Heart left ventricle (tissue), 13 donors: ENCODE measurements at regions not wholly inside any gene's neighbourhood (a gene's known extent, or its start where the extent isn't known, plus 50 kb on each side); places are given as distances from the start of the nearest gene placed in this dataset.

Experiments used
- CTCF ChIP-seq, 12 donors: fragments of 200-600 bp; sonication (generic) in 4 of 12; IDR thresholded peaks; one replicate each; pipeline versions ENCODE4 v1.5.0 to v1.8.0; 2018 to 2022; ENCODE audit warnings: antibody characterized with exemption in 12 of 12, mild to moderate bottlenecking in 5 of 12
- POLR2A ChIP-seq, 2 donors: fragments of 450-650 bp; IDR thresholded peaks; one replicate each; pipeline ENCODE4 v1.6.1; 2017; ENCODE audit warnings: antibody characterized with exemption in 2 of 2, mild to moderate bottlenecking in 2 of 2, moderate library complexity in 2 of 2
- donor health status: ischemic (EF 13 %, LVEDD 7.1; RV severe dilation, severe dysfunction).
- donor health status: DM: no; HTN: yes; CAD: no.
- donor health status: DM: no; HTN: no; CAD: no.
- donor health status: ischemic (EF 25% LVEDD 6.9; RV normal size, moderate dysfunction).
- donor health status: ischemic (EF 25% LVEDD 5.7; RV mildly dilated, moderate dysfunction).
- donor health status: ischemic (EF 35%, LVEDD 5.7; RV mildly dilated, moderate dysfunction).
- donor health status: nonischemic (EF 11% LVEDD 7.7; RV severe dilation, severe dysfunction).
- donor health status: DM: yes; HTN: yes; CAD: no.
- donor health status: PGD.
- donor health status: ischemic (EF 29% LVEDD 5.4; RV normal size, mild dysfunction).
- donor health status: nonischemic (EF 23%, LVEDD 6.1; RV moderate dilation, normal function).

- no peak for TF ChIP-seq CTCF (IDR thresholded peaks at IDR 0.05)
- TF ChIP-seq POLR2A (IDR thresholded peaks at IDR 0.05) = no peak
These were observed 326.8 kb upstream of the VSTM2A start for GRCh38 chr7:54215424-54215823.
